ENCODE measurements at regions not wholly inside any gene's neighbourhood (a gene's known extent, or its start where the extent isn't known, plus 50 kb on each side); places are given as distances from the start of the nearest gene placed in this dataset.

DNA sequence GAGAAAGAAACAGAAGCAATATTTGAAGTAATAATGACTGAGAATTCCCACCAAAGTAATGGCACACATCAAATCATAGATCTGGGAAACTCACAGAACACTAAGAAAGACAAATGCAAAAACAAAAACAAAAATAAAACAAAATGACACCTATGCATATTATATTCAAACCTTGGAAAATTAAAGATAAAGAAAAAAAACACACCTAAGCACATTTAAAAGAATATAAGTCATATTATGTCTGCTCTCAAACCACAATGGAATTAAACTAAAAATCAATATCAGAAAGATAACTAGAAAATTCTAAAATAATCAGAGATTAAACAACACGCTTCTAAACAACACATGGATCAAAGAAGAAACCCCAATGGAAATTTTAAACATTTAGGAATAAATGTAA is 59.7 kb upstream of the GALNT5 start:
- Histone ChIP-seq H3K4me1 (ENCODE audit: control insufficient read depth, insufficient read depth, low read length) (peaks cover 9% of the 10 kb centered on the region; the same call in 1 of the 2 replicates), H3K9me3 (replicated peaks; ENCODE audit: control insufficient read depth, insufficient read depth, low read length) (no peaks in the 10 kb centered on the region), H3K9ac (ENCODE audit: control insufficient read depth, insufficient read depth, low read length) (no peak overlapping the region), H3K79me2 (ENCODE audit: control insufficient read depth, insufficient read depth, low read length) (no peaks in the 10 kb centered on the region), H3K27me3 (replicated peaks in 1 of 2; ENCODE audit: control insufficient read depth in 2 of 2, insufficient read depth in 2 of 2, low read length in 1 of 2) (peaks cover 0 to 3% of the 10 kb centered on the region in 2 experiments; a peak in 1 of 4 replicates), H2AFZ (ENCODE audit: control insufficient read depth, low read depth, low read length) (no peak overlapping the region), H4K20me1 (ENCODE audit: control insufficient read depth, insufficient read depth) (no peaks in the 10 kb centered on the region), H3K36me3 (ENCODE audit: control insufficient read depth in 2 of 2, insufficient read depth in 2 of 2, low read length in 1 of 2) (no peaks in the 10 kb centered on the region), H3K27ac (ENCODE audit: control insufficient read depth, insufficient read depth) (no peak overlapping the region), H3K4me3 (no peak overlapping the region), H3K4me2 (ENCODE audit: control insufficient read depth, insufficient read depth) (no peak overlapping the region)
- CTCF ChIA-PET = no interaction called here
- POLR2A ChIA-PET = no interaction called here
- SMC1A ChIA-PET (ENCODE audit: uncharacterized antibody, unreplicated experiment) = no interaction called here
- no TSS peak for BruUV-seq (replicated peaks)
- TF ChIP-seq HCFC1 (IDR thresholded peaks at IDR 0.05; ENCODE audit: low read length) (no peak), HSF1 (IDR thresholded peaks at IDR 0.05; ENCODE audit: low read depth, low read length) (no peak), ZZZ3 (IDR thresholded peaks at IDR 0.05; ENCODE audit: control insufficient read depth, insufficient read length, low read depth) (no peak), RELA (IDR thresholded peaks at IDR 0.05; ENCODE audit: borderline replicate concordance, partially characterized antibody) (no peak), EP300 (IDR thresholded peaks at IDR 0.05; ENCODE audit: borderline replicate concordance in 1 of 2, control insufficient read depth in 1 of 2, low read depth in 2 of 2, low read length in 2 of 2) (no peak)
- RAD21 ChIA-PET (ENCODE audit: unreplicated experiment) = no interaction called here
- ATAC-seq = no peak
- WGBS (ENCODE audit: insufficient coverage, insufficient replicate concordance, low lambda C conversion rate, missing lambda C conversion rate) = 5% methylated on average over 1 of the region's 1 CpG
- no peak for FAIRE-seq
- in situ Hi-C loops (cut with MboI) (loop anchor here (10.0 kb wide), 1 partner anchor 1823 kb away; no protein-coding TSS in a partner anchor), intact Hi-C loops (cut with micrococcal nuclease; ENCODE audit: unreplicated experiment) (no loop called here)
- DNase-seq (ENCODE audit: low read depth, low spot score) = no peak

- RAD21 ChIA-PET (ENCODE audit: unreplicated experiment) = no interaction called here
- in situ Hi-C loops (cut with MboI) = no loop called here
- DNase-seq (ENCODE audit: low read depth, low spot score) = no peak
- TF ChIP-seq, protein P1, sequence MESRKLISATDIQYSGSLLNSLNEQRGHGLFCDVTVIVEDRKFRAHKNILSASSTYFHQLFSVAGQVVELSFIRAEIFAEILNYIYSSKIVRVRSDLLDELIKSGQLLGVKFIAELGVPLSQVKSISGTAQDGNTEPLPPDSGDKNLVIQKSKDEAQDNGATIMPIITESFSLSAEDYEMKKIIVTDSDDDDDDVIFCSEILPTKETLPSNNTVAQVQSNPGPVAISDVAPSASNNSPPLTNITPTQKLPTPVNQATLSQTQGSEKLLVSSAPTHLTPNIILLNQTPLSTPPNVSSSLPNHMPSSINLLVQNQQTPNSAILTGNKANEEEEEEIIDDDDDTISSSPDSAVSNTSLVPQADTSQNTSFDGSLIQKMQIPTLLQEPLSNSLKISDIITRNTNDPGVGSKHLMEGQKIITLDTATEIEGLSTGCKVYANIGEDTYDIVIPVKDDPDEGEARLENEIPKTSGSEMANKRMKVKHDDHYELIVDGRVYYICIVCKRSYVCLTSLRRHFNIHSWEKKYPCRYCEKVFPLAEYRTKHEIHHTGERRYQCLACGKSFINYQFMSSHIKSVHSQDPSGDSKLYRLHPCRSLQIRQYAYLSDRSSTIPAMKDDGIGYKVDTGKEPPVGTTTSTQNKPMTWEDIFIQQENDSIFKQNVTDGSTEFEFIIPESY (IDR thresholded peaks at IDR 0.05) = no peak
- TF ChIP-seq EGR1 (IDR thresholded peaks at IDR 0.05; ENCODE audit: borderline replicate concordance in 1 of 2, low read depth in 2 of 2, low read length in 2 of 2) (no peak), RELA (IDR thresholded peaks at IDR 0.05; ENCODE audit: borderline replicate concordance, partially characterized antibody) (no peak), EZH2 (IDR thresholded peaks at IDR 0.05; ENCODE audit: borderline replicate concordance, control insufficient read depth, low read depth, low read length) (no peak), PAX8 (IDR thresholded peaks at IDR 0.05) (no peak), FOXK2 (IDR thresholded peaks at IDR 0.05) (no peak), ASH2L (IDR thresholded peaks at IDR 0.05; ENCODE audit: borderline replicate concordance, low read depth) (no peak), HDAC2 (IDR thresholded peaks at IDR 0.05) (no peak), NFYB (IDR thresholded peaks at IDR 0.05; ENCODE audit: insufficient read depth, low read depth, low read length) (no peak), ZNF622 (IDR thresholded peaks at IDR 0.05) (no peak), STAT1 (conservative IDR thresholded peaks at IDR 0.05) (no peak), BACH1 (IDR thresholded peaks at IDR 0.05; ENCODE audit: borderline replicate concordance) (no peak)
Observed at GRCh38 chr2:157203651-157204050, 53.9 kb upstream of the GALNT5 start.

More at GRCh38 chr2:157203651-157204050, 53.9 kb upstream of the GALNT5 start:
- Histone ChIP-seq H3K27me3 (replicated peaks in 1 of 2; ENCODE audit: control insufficient read depth in 2 of 2, insufficient read depth in 2 of 2, low read length in 1 of 2) (no peaks in the 10 kb centered on the region), H3K9me3 (replicated peaks; ENCODE audit: control insufficient read depth, insufficient read depth, low read length) (no peaks in the 10 kb centered on the region), H4K20me1 (ENCODE audit: control insufficient read depth, insufficient read depth) (no peaks in the 10 kb centered on the region), H3K4me1 (ENCODE audit: control insufficient read depth, insufficient read depth, low read length) (no peaks in the 10 kb centered on the region), H3K4me3 (no peak overlapping the region), H3K4me2 (ENCODE audit: control insufficient read depth, insufficient read depth) (no peak overlapping the region), H2AFZ (ENCODE audit: control insufficient read depth, low read depth, low read length) (no peak overlapping the region), H3K79me2 (ENCODE audit: control insufficient read depth, insufficient read depth, low read length) (no peaks in the 10 kb centered on the region), H3K36me3 (ENCODE audit: control insufficient read depth in 2 of 2, insufficient read depth in 2 of 2, low read length in 1 of 2) (no peaks in the 10 kb centered on the region), H3K27ac (ENCODE audit: control insufficient read depth, insufficient read depth) (no peak overlapping the region), H3K9ac (ENCODE audit: control insufficient read depth, insufficient read depth, low read length) (no peak overlapping the region)
- intact Hi-C loops (cut with micrococcal nuclease; ENCODE audit: unreplicated experiment) = no loop called here
- CTCF ChIA-PET = interaction anchor here (3.2 kb wide), 1 partner anchor 10 kb away, joined by 12 read pairs; no protein-coding TSS in a partner anchor
- ATAC-seq (no peak), FAIRE-seq (no peak)
- BruUV-seq (replicated peaks) = no TSS peak
- 34% methylated on average over 4 of the region's 4 CpGs for WGBS (ENCODE audit: insufficient coverage, insufficient replicate concordance, low lambda C conversion rate, missing lambda C conversion rate)
- SMC1A ChIA-PET (ENCODE audit: uncharacterized antibody, unreplicated experiment) = interaction anchor here (1.2 to 1.4 kb wide), 2 partner anchors 9 to 11 kb away, joined by 5 read pairs; no protein-coding TSS in a partner anchor
- POLR2A ChIA-PET = no interaction called here
